ENCODE measurements at regions not wholly inside any gene's neighbourhood (a gene's known extent, or its start where the extent isn't known, plus 50 kb on each side); places are given as distances from the start of the nearest gene placed in this dataset.

DNA sequence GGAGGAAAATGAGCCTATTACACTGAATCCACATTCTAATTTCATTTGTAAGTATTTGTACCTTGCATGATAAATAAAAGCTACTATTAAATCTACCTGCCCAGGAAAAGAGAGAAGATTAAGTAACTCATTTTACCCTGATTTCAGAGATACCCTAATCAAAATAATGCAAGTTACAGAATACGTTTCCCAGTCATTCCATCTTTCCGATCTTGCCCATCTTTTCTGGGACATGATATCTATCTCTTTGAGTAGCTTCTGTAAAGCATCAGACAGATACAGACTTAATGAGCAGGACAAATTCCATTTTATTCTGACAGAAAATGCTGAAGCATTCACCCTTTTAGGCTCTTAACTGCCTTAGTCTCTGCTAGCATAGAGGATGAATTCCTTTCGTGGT, 56.6 kb downstream of the SPRY2 start:
- no peak for DNase-seq (ENCODE audit: low read depth)

DNA sequence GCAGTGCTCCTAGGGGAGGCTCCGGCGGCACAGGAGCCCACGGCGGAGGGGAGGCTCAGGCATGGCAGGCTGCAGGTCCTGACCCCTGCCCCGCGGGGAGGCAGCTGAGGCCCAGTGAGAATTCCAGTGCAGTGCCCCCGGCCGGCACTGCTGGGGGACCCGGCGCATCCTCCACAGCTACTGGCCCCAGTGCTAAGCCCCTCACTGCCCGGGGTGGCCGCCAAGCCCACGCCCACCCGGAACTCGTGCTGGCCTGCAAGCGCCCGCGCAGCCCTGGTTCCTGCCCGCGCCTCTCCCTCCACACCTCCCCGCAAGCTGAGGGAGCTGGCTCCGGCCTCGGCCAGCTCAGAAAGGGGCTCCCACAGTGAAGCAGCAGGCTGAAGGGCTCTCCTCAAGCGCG, 62.2 kb downstream of the SPRY2 start:
- no peak for DNase-seq (ENCODE audit: low read depth)

DNA sequence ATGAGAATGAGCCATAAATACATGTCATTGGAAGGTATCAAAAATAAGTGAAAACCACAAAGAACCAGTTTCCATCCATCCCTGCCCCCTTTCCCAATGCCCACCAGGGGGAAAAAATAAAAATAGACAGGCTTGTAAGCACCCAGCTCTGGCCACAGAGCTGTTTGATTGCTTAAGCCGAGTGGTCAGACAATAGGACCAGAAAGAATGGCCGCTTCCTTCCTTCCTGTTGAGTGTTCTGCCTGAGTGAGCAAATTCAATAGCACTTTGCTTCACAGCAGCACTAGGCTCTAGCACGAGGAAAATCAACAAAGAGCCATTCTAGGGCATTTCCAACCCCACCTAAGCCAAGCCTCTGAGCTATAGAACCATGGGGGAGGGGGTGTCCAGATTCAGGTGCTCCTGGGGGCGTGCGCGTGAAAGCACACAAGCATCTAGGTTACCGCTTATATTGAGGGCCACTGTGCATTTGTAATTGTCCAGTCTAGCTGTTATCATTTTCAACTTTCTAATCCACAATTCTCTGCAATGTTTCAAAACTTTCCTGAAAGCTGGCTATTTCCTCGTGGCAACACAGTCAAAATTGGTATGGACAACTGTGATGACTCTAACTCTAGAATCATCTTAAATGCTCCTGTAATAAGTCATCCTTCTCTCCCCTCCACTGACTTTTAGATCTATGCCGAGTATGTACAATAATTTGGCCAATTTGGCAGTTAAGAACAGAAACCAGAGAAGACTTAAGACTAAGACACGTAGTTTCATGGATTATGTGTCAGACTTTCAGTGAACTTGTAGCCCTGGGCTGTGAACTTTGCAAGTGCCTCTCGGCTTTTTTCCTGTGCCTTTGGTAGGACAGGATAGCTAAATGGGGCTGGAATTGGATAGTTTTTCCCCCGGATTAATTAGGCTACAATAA, 64.3 kb downstream of the SPRY2 start:
- DNase-seq (ENCODE audit: low read depth), result no peak

GRCh38 chr13:80274643-80275042, 66.3 kb downstream of the SPRY2 start:
- DNase-seq (ENCODE audit: low read depth), result no peak

DNA sequence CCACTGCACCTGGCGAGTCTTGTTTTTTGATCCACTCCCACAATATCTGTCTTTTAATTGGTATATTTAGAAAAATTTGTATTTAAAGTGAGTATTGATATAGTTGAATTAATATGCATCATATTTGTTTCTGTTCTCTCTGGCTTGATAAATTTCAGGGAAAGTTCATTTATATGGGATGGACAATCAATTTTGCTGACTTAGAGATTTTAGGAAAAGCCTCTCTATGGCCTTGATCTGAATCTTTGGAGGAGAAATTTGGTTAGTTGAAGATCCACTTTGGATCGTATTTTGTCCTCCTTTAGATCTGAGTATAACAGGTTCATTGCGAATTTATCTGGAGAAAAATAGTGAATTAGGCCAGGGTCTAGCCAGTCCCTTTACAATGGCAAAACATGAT, 67.2 kb downstream of the SPRY2 start:
- DNase-seq (ENCODE audit: low read depth), result no peak

GRCh38 chr13:80265348-80265747, 75.6 kb downstream of the SPRY2 start:
- DNase-seq (ENCODE audit: low read depth), result no peak

GRCh38 chr13:80263745-80264513, 77.0 kb downstream of the SPRY2 start:
- DNase-seq (ENCODE audit: low read depth), result no peak

- DNase-seq (ENCODE audit: low read depth), result no peak
Observed at GRCh38 chr13:80262051-80262695, 78.8 kb downstream of the SPRY2 start.

GRCh38 chr13:80259159-80259558, 81.8 kb downstream of the SPRY2 start:
- DNase-seq (ENCODE audit: low read depth), result no peak

- no peak for DNase-seq (ENCODE audit: low read depth)
Observed at GRCh38 chr13:80256352-80256932, 84.5 kb downstream of the SPRY2 start.

GRCh38 chr13:80255946-80256345, 85.0 kb downstream of the SPRY2 start:
- no peak for DNase-seq (ENCODE audit: low read depth)

GRCh38 chr13:80251403-80251802, 89.5 kb downstream of the SPRY2 start:
- DNase-seq (ENCODE audit: low read depth), result no peak

DNA sequence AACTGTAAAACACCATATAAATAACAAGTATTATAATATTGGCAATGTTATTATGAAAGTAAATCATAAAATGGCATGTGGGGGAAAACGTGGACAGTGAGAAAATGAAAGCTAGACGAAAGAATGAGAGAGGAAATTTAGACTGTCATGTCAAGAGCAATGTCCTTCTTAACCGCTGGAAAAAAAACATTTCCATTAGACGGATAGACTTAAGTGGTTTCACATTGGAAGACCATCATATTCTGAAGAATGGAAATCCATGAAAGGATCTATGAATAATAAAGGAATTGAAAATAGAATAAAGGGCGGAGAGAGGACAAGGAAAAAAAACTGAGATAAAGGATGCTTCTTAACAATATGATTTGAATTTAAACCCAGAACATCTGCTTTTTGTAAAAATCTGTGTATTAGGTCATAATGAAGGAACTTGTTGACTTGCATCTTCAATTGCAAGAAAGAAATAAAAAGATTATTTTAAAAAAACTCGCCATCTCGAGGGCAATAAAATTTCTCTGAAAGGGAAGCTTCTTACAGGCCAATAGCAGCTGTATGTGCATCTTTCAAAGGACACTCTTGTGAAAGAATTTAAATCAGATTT, 90.6 kb downstream of the SPRY2 start:
- no peak for DNase-seq (ENCODE audit: low read depth)

DNA sequence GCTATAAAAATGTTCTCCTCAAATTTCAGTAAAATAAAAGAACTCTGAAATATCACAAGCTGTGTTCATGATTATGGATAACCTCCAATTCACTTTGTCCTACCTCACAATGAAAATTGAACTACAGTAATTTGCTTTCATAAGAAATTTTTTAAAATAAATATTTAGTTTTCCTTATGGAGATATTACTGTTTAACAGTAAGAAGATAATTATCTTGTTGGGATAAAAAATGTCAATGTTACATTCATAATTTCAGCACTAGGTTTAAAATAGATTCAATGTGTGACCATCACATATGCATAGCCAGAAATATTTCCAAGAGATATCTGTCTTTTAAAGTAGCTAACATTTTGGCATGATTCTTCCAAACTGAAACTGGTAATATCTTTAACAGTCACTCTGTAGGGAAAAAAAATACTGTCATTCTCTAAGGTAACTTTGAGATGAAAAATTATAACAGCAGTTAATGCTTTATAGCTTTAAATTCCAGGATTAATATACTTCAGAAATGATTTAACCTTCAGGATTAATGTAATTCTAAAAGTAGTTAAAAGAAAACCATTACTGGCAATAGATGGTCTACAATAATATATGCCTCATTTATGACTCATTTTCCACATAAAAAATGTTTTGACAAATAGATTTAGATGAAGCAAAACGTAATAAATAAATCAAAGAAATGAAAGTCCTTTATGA, 91.3 kb downstream of the SPRY2 start:
- DNase-seq (ENCODE audit: low read depth), result no peak

GRCh38 chr13:80245162-80245733, 95.7 kb downstream of the SPRY2 start:
- DNase-seq (ENCODE audit: low read depth), result no peak

DNA sequence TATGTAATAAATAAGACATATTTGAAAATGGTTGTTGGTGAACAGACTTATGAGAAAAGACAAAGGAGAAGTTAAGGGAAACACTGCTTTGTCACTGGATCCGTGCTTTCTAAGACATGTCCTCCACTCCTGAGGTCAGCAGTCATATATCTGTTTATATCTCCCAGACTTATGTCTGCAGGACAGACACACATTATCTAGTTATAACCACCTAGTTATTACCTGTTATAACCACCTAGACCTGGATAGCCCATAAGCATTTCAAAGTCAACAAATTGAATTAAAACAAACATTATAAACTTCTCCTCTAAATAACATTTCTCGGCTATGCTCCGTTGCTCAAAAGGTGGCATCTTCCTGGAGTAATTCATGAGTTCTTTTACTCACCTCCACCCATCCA, 96.4 kb downstream of the SPRY2 start:
- no peak for DNase-seq (ENCODE audit: low read depth)

DNA sequence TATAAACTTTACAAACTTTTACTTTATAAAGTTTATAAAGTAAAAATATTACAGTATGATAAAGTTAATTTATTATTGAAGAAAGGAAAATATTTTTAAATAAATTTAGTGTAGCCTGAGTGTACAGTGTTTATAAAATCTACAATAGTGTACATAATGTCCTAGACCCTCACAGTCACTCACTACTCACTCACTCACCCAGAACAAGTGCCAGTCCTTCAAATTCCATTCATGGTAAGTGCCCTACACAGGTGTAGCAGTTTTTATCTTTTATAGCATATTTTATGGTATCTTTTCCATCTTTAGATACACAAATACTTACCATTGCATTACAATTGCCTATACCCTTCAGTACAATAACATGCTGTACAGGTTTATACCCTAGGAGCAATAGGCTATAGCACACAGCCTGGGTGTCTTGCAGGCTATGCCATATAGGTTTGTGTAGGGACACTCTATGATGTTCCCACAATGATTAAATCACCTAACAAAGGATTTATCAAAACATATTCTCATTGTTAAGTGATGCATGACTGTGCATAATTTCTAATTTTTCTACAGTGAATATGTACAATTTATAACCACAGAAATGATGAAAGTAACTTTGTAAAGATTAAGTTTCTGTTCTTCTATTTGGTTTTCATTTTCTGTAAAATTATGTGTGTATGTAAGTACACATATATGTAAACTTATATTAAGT, 98.0 kb downstream of the SPRY2 start:
- DNase-seq (ENCODE audit: low read depth), result no peak

- DNase-seq (ENCODE audit: low read depth), result no peak
Observed at GRCh38 chr13:80239571-80240255, 101.2 kb downstream of the SPRY2 start.

GRCh38 chr13:80239116-80239515, 101.8 kb downstream of the SPRY2 start:
- DNase-seq (ENCODE audit: low read depth), result no peak

- DNase-seq (ENCODE audit: low read depth), result peak; percentile 43
Observed at GRCh38 chr13:80237646-80238045, 103.3 kb downstream of the SPRY2 start.

Data from GM04503 (cell line).